ENCODE measurements at regions not wholly inside any gene's neighbourhood (a gene's known extent, or its start where the extent isn't known, plus 50 kb on each side); places are given as distances from the start of the nearest gene placed in this dataset.

DNA sequence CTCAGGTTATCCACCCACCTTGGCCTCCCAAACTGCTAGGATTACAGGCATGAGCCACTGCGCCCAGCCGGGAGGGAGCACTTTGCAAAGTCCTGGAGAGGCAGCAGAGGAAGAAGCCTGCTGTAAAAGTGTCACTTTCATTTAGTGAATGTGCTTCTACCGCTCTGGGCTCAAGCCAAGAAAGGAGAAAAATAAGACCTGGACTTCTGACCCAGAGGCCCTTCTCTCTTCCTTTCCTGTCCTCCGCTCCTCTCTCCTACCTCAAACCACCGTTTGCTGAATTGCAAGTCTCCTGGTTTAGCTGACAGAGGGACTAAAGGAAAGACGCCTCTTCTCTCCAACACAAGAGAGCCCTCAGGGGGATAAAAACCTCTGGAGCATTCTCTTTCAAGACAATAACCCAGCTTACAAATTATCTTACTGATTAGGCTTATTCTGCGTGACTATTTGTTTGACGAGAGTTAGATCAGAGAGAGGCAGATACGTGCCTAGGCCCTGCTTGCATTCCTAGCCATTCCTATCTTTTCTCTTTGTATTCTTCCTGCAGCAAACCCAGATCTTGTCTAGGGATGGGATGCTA is 84.2 kb upstream of the SLC22A23 start:
- ATAC-seq (ENCODE audit: low read depth) (no peak), DNase-seq (no peak)
- H3K79me1 ChIP-seq (ENCODE audit: low read depth in 1 of 2, low read length in 2 of 2), result no peaks in the 10 kb centered on the region
- no peak overlapping the region for H2AK9ac ChIP-seq (replicated peaks; ENCODE audit: low read depth, low read length, poor library complexity)
- no TSS peak for BruUV-seq (replicated peaks)
- no peaks in the 10 kb centered on the region for H4K20me1 ChIP-seq (ENCODE audit: insufficient read depth, low read length)
- dilution Hi-C loops (cut with HindIII; ENCODE audit: low sequenced_read_pairs, unreplicated experiment) (no loop called here), in situ Hi-C loops (cut with MboI; ENCODE audit: low sequenced_read_pairs) (no loop called here), intact Hi-C loops (cut with micrococcal nuclease) (no loop called here)
- H2BK5ac ChIP-seq (ENCODE audit: low read depth, low read length, poor library complexity, severe bottlenecking), result no peak overlapping the region
- no peaks in the 10 kb centered on the region for H3K9me1 ChIP-seq (ENCODE audit: insufficient read depth, low read length)
- no peaks in the 10 kb centered on the region for H3K9me3 ChIP-seq (ENCODE audit: control insufficient read depth, insufficient read depth, low read length)
- H3K56ac ChIP-seq (ENCODE audit: extremely low read depth, insufficient read depth, low read length), result no peak overlapping the region
- H3K4ac ChIP-seq (ENCODE audit: low read depth, low read length), result no peak overlapping the region
- no peak overlapping the region for H3K4me3 ChIP-seq (ENCODE audit: insufficient read depth, low read depth, low read length)
- peaks cover 51% of the 10 kb centered on the region for H3K27me3 ChIP-seq (ENCODE audit: control insufficient read depth, insufficient read depth, low read length)
- WGBS, 2 experiments (ENCODE audit: extremely low coverage in 2 of 2, insufficient read length in 1 of 2), result 83% methylated on average over 2 of the region's 9 CpGs; no CpG with 5 or more reads in 1 of the 2 experiments
- H2AK5ac ChIP-seq (ENCODE audit: low read depth, low read length), result no peak overlapping the region
- H3K14ac ChIP-seq (replicated peaks; ENCODE audit: low read depth, low read length), result no peak overlapping the region
- no peak overlapping the region for H4K91ac ChIP-seq (ENCODE audit: insufficient read depth, low read depth, low read length)
- H2BK15ac ChIP-seq (ENCODE audit: low read depth, low read length), result no peak overlapping the region
- H3K23ac ChIP-seq (ENCODE audit: low read depth, low read length), result no peak overlapping the region
- H4K8ac ChIP-seq (ENCODE audit: low read depth in 2 of 2, low read length in 2 of 2), result no peak overlapping the region
- no peak overlapping the region for H2BK120ac ChIP-seq (ENCODE audit: low read depth, low read length)
- H3K18ac ChIP-seq (ENCODE audit: low read depth, low read length), result no peak overlapping the region
- CTCF ChIA-PET, result no interaction called here
- H4K5ac ChIP-seq (ENCODE audit: low read depth, low read length), result no peak overlapping the region
- H3K9ac ChIP-seq (ENCODE audit: low read depth, low read length), result no peak overlapping the region
- H3K4me2 ChIP-seq (ENCODE audit: low read depth, low read length), result no peak overlapping the region
- no peak overlapping the region for H2AFZ ChIP-seq (replicated peaks; ENCODE audit: low read length, poor library complexity)
- H3K36me3 ChIP-seq (ENCODE audit: control insufficient read depth, insufficient read depth, low read length), result no peaks in the 10 kb centered on the region
- no peak overlapping the region for H2BK20ac ChIP-seq (ENCODE audit: low read depth, low read length)
- H3K4me1 ChIP-seq (ENCODE audit: control insufficient read depth, insufficient read depth, low read length), result no peaks in the 10 kb centered on the region
- no peak overlapping the region for H3K27ac ChIP-seq (ENCODE audit: insufficient read depth, low read length)
- TF ChIP-seq MXI1 (IDR thresholded peaks at IDR 0.05; ENCODE audit: borderline replicate concordance, low read depth, low read length) (no peak), POLR2A (IDR thresholded peaks at IDR 0.05; ENCODE audit: low read depth, low read length) (no peak), SMC3 (IDR thresholded peaks at IDR 0.05; ENCODE audit: low read depth, low read length) (no peak), RCOR1 (IDR thresholded peaks at IDR 0.05; ENCODE audit: insufficient replicate concordance, low read length) (no peak), MAFK (IDR thresholded peaks at IDR 0.05; ENCODE audit: low read depth, low read length) (no peak), FOS (IDR thresholded peaks at IDR 0.05; ENCODE audit: low read depth, low read length) (no peak), MAZ (IDR thresholded peaks at IDR 0.05; ENCODE audit: borderline replicate concordance, low read depth, low read length) (no peak), RAD21 (IDR thresholded peaks at IDR 0.05; ENCODE audit: low read length) (no peak), BHLHE40 (IDR thresholded peaks at IDR 0.05; ENCODE audit: low read depth, low read length) (no peak), CHD1 (IDR thresholded peaks at IDR 0.05; ENCODE audit: low read depth, low read length) (no peak), RFX5 (IDR thresholded peaks at IDR 0.05; ENCODE audit: low read depth, low read length) (no peak), CEBPB (IDR thresholded peaks at IDR 0.05; ENCODE audit: low read depth, low read length) (no peak), NFE2L2 (IDR thresholded peaks at IDR 0.05; ENCODE audit: low read depth, low read length) (no peak)
- TF ChIP-seq, protein P1, sequence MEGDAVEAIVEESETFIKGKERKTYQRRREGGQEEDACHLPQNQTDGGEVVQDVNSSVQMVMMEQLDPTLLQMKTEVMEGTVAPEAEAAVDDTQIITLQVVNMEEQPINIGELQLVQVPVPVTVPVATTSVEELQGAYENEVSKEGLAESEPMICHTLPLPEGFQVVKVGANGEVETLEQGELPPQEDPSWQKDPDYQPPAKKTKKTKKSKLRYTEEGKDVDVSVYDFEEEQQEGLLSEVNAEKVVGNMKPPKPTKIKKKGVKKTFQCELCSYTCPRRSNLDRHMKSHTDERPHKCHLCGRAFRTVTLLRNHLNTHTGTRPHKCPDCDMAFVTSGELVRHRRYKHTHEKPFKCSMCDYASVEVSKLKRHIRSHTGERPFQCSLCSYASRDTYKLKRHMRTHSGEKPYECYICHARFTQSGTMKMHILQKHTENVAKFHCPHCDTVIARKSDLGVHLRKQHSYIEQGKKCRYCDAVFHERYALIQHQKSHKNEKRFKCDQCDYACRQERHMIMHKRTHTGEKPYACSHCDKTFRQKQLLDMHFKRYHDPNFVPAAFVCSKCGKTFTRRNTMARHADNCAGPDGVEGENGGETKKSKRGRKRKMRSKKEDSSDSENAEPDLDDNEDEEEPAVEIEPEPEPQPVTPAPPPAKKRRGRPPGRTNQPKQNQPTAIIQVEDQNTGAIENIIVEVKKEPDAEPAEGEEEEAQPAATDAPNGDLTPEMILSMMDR (conservative IDR thresholded peaks at IDR 0.05; ENCODE audit: low read depth, low read length), result no peak
- TF ChIP-seq, protein P2, sequence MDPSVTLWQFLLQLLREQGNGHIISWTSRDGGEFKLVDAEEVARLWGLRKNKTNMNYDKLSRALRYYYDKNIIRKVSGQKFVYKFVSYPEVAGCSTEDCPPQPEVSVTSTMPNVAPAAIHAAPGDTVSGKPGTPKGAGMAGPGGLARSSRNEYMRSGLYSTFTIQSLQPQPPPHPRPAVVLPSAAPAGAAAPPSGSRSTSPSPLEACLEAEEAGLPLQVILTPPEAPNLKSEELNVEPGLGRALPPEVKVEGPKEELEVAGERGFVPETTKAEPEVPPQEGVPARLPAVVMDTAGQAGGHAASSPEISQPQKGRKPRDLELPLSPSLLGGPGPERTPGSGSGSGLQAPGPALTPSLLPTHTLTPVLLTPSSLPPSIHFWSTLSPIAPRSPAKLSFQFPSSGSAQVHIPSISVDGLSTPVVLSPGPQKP (IDR thresholded peaks at IDR 0.05; ENCODE audit: borderline replicate concordance, low read depth, low read length), result no peak
- TF ChIP-seq, protein P3, sequence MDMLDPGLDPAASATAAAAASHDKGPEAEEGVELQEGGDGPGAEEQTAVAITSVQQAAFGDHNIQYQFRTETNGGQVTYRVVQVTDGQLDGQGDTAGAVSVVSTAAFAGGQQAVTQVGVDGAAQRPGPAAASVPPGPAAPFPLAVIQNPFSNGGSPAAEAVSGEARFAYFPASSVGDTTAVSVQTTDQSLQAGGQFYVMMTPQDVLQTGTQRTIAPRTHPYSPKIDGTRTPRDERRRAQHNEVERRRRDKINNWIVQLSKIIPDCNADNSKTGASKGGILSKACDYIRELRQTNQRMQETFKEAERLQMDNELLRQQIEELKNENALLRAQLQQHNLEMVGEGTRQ (IDR thresholded peaks at IDR 0.05; ENCODE audit: low read depth, low read length), result no peak
- POLR2A ChIA-PET (ENCODE audit: unreplicated experiment), result no interaction called here
